WERI-Rb-1 (cell line): ENCODE measurements at regions not wholly inside any gene's neighbourhood (a gene's known extent, or its start where the extent isn't known, plus 50 kb on each side); places are given as distances from the start of the nearest gene placed in this dataset.

Experiments
- DNase-seq: peaks from one replicate; pipeline ENCODE4 v3.0.0-alpha.2; 2020
- H3K27ac ChIP-seq: fragments of 250-450 bp; sonication (Bioruptor Pico); 2 replicates; pipeline ENCODE4 v1.5.1; 2020; ENCODE audit warnings: mild to moderate bottlenecking, moderate library complexity
- H3K27me3 ChIP-seq: fragments of 250-450 bp; sonication (Bioruptor Pico); 2 replicates; pipeline ENCODE4 v1.5.1; 2021; ENCODE audit warnings: mild to moderate bottlenecking, low read depth, moderate library complexity; ENCODE audit not compliant: insufficient read depth, severe bottlenecking
- H3K36me3 ChIP-seq: fragments of 250-450 bp; sonication (Bioruptor Pico); 2 replicates; pipeline ENCODE4 v1.5.1; 2020; ENCODE audit warnings: mild to moderate bottlenecking, moderate library complexity
- H3K4me3 ChIP-seq: 2 replicates; pipeline ENCODE4 v1.5.1; 2011; ENCODE audit warnings: low read depth, mild to moderate bottlenecking, control low read depth, low read length
- H3K9me3 ChIP-seq: fragments of 250-450 bp; sonication (Bioruptor Pico); 2 replicates; pipeline ENCODE4 v1.5.1; 2021; ENCODE audit warnings: mild to moderate bottlenecking, moderate library complexity; ENCODE audit not compliant: severe bottlenecking
- TF ChIP-seq, protein P1 (sequence below): IDR thresholded peaks from 2 replicates; pipeline ENCODE4 v1.5.1; 2011; ENCODE audit warnings: low read depth, mild to moderate bottlenecking, control low read depth, inconsistent platforms, low read length

DNA sequence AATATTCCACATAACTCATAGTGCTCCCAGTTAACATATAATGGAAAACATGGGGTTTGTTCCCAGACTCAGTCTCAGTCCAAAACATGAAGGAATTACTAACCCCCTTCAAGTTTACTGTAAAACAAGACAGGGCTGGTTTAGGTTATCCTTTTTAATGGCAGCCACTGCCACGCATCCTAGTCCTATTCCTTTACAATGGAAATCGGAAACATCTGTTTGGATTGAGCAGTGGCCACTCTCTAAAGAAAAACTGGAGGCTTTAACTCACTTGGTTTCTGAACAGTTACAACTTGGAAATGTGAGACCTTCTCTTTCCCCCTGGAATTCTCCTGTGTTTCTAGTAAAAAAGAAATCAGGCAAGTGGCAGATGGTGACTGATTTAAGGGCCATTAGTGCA, 609.9 kb upstream of the ACO1 start:
- H3K27ac ChIP-seq = peak overlapping the region; percentile 38
- H3K36me3 ChIP-seq = no peaks in the 10 kb centered on the region
- no peak for DNase-seq
- TF ChIP-seq, protein P1, sequence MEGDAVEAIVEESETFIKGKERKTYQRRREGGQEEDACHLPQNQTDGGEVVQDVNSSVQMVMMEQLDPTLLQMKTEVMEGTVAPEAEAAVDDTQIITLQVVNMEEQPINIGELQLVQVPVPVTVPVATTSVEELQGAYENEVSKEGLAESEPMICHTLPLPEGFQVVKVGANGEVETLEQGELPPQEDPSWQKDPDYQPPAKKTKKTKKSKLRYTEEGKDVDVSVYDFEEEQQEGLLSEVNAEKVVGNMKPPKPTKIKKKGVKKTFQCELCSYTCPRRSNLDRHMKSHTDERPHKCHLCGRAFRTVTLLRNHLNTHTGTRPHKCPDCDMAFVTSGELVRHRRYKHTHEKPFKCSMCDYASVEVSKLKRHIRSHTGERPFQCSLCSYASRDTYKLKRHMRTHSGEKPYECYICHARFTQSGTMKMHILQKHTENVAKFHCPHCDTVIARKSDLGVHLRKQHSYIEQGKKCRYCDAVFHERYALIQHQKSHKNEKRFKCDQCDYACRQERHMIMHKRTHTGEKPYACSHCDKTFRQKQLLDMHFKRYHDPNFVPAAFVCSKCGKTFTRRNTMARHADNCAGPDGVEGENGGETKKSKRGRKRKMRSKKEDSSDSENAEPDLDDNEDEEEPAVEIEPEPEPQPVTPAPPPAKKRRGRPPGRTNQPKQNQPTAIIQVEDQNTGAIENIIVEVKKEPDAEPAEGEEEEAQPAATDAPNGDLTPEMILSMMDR = no peak
- H3K4me3 ChIP-seq = no peak overlapping the region
- no peaks in the 10 kb centered on the region for H3K27me3 ChIP-seq
- peaks cover 17% of the 10 kb centered on the region for H3K9me3 ChIP-seq

DNA sequence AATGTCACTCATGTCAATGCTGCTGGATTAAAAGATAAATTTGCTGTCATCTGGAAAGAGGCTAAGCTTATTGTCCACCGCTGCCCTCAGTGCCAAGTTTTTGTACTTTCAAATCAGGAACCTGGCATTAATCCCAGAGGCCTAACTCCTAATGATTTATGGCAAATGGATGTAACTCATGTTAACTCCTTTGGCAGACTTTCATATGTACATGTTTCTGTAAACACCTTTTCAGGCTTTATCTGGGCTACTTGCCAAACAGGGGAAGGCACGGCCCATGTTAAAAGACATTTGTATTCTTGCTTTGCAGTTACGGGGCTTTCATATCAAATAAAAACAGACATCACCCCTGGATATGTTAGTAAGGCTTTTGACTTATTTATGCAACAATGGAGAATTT, 608.0 kb upstream of the ACO1 start:
- TF ChIP-seq, protein P1 = no peak
- no peaks in the 10 kb centered on the region for H3K27me3 ChIP-seq
- no peaks in the 10 kb centered on the region for H3K36me3 ChIP-seq
- no peak overlapping the region for H3K27ac ChIP-seq
- H3K4me3 ChIP-seq = no peak overlapping the region
- DNase-seq = peak; percentile 36
- H3K9me3 ChIP-seq = peaks cover 22% of the 10 kb centered on the region

DNA sequence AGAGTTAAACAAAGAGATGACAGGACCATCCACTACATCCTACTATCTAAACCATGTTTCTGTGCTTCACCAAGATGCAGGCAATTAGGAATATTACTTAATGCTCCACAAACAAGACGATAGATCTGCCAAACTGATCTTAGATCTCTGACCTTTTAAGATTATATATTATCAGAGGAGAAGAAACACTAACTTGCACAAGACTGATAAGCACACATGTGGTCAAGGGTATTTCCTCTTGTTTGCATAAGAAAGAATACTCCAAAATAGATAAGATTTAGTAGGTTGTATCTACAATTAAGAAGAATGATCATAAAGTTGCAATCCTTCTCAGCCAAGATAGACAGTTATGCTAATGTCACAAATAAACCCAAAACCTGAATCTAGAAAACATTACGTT, 601.0 kb upstream of the ACO1 start:
- TF ChIP-seq, protein P1 = no peak
- no peak for DNase-seq
- no peaks in the 10 kb centered on the region for H3K36me3 ChIP-seq
- no peaks in the 10 kb centered on the region for H3K27me3 ChIP-seq
- H3K27ac ChIP-seq = no peak overlapping the region
- no peak overlapping the region for H3K4me3 ChIP-seq
- H3K9me3 ChIP-seq = peaks cover 18% of the 10 kb centered on the region

DNA sequence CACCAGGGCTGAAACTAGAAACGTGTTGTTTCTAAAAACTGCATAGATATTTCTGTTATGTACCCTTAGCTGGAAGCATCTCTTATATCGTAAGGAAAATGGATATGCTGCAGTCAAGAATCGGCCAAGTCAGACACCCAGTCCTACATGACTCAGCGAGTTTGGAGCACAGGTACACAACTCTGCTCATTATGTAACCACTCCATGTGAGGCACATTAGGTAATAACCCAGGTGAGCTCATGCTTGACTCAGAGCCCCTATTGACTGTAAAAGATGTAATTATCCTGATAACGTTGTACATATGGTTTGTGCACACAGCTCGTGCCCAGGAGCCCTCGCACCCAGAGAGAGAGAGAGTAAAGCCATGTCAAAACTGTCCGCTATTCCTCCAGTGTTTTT, 593.7 kb upstream of the ACO1 start:
- Histone ChIP-seq H3K9me3 (peaks cover 2% of the 10 kb centered on the region), H3K4me3 (no peak overlapping the region), H3K27ac (no peak overlapping the region), H3K27me3 (no peaks in the 10 kb centered on the region), H3K36me3 (no peaks in the 10 kb centered on the region)
- DNase-seq = no peak
- TF ChIP-seq, protein P1 = no peak

DNA sequence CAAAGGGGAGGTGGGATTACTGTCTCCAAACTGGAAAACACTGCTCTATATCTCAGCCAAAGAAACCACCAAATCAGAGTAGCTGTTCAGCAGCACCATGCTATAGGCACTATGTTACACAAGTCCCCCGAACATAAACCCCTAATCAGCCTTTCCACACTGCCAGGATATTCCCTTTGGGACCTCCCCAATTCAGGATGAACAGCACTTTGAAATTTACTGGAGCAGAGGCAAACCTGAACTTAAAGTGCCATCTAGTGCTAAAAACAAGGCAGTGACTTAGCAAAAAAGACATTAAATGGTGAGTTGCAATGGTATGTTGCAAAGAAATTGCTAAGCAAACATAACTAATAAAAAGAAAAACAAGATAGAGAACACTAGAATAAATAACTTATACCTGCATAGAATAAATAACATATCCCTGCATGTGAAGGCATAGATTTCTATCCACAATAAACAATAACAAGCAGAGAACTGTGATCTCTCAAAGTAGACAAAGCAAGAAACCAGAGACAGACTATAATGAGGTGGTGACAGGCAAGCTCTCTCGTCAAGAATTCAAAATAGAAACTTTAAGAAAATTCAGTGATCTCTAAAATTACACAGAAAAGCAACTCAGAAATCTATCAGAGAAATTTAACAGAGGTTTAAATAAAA, 584.4 kb upstream of the ACO1 start:
- Histone ChIP-seq H3K36me3 (no peaks in the 10 kb centered on the region), H3K27me3 (no peaks in the 10 kb centered on the region), H3K27ac (no peak overlapping the region), H3K9me3 (no peaks in the 10 kb centered on the region), H3K4me3 (no peak overlapping the region)
- peak; percentile 37 for DNase-seq
- TF ChIP-seq, protein P1 = peak; percentile 57

DNA sequence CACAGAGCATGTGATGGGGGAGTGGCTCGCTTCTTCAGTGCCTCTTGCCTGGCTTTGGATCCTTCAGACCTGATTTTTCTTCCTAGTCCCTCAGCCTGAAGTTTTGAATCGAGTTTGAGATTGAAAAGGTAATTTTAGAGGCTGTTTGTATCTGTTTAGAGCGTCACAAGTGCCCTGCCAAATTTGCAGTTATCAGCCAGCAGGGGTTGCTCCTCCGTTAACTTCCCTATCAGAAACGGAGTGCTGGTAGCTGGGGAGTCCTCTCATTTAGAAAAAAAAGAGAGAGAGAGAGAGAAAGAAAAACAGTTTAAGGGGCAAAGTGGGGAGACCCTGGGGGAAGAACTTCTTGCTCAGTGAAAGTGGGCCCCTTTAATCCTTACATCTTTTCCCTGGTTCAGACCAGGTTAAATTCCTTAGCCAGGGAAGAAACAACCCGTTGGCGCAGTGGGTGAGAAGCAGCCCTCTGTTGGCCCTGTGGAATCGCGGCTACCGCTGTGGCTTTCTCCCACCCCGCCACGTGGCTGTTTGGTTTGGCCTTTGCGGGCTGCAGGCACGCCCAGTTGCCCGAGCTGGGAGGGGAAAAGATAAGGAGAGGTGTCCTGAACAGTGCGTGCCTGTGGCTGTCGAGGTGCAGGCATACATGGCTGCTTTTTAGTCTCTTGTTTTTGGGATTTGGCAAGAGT, 576.7 kb upstream of the ACO1 start:
- Histone ChIP-seq H3K36me3 (no peaks in the 10 kb centered on the region), H3K9me3 (no peaks in the 10 kb centered on the region), H3K4me3 (no peak overlapping the region), H3K27ac (no peak overlapping the region), H3K27me3 (no peaks in the 10 kb centered on the region)
- TF ChIP-seq, protein P1 = peak; percentile 20; the same call in 1 of the 2 replicates
- DNase-seq = no peak
